ENCODE measurements at regions not wholly inside any gene's neighbourhood (a gene's known extent, or its start where the extent isn't known, plus 50 kb on each side); places are given as distances from the start of the nearest gene placed in this dataset.

- Histone ChIP-seq H4K91ac (replicated peaks; ENCODE audit: insufficient read length, low read length) (no peak overlapping the region), H3K4me1 (replicated peaks in 1 of 4; ENCODE audit: control insufficient read depth in 3 of 4, insufficient read depth in 4 of 4, low read length in 3 of 4) (peaks cover 0 to 5% (median 0%) of the 10 kb centered on the region in 4 experiments; a peak in 1 of 7 replicates), H2BK20ac (ENCODE audit: low read length) (no peak overlapping the region), H2BK5ac (ENCODE audit: low read depth, low read length) (no peak overlapping the region), H2BK120ac (replicated peaks; ENCODE audit: low read depth, low read length) (no peak overlapping the region), H3K56ac (replicated peaks; ENCODE audit: insufficient read length, low read depth, low read length) (no peak overlapping the region), H3K79me2 (ENCODE audit: control insufficient read depth in 1 of 2, insufficient read depth in 2 of 2, low read length in 2 of 2) (no peaks in the 10 kb centered on the region), H3K9ac (replicated peaks in 1 of 4; ENCODE audit: extremely low read depth in 1 of 4, low read depth in 3 of 4, low read length in 3 of 4) (no peak overlapping the region), H3K14ac (ENCODE audit: insufficient read length) (no peak overlapping the region), H3K4ac (replicated peaks; ENCODE audit: insufficient read length, low read depth, low read length) (no peak overlapping the region), H2AFZ (ENCODE audit: low read length) (no peak overlapping the region), H3K23me2 (ENCODE audit: low read depth, low read length) (no peaks in the 10 kb centered on the region), H3K4me2 (ENCODE audit: insufficient read depth in 1 of 2, low read depth in 2 of 2, low read length in 2 of 2) (no peak overlapping the region), H2BK15ac (ENCODE audit: low read length) (no peak overlapping the region), H4K5ac (ENCODE audit: insufficient read length, low read depth, low read length) (no peak overlapping the region), H3K79me1 (ENCODE audit: low read depth, low read length) (no peaks in the 10 kb centered on the region), H3K9me3 (ENCODE audit: insufficient read depth in 2 of 2, low read depth in 1 of 2, low read length in 1 of 2) (no peaks in the 10 kb centered on the region), H3K23ac (ENCODE audit: insufficient read length) (no peak overlapping the region), H4K8ac (ENCODE audit: extremely low read depth, insufficient read depth, low read length) (no peak overlapping the region), H3K27ac (ENCODE audit: low read depth, low read length) (no peak overlapping the region), H4K20me1 (replicated peaks in 1 of 2; ENCODE audit: control insufficient read depth in 1 of 2, insufficient read depth in 2 of 2, low read length in 2 of 2) (no peaks in the 10 kb centered on the region), H3K18ac (ENCODE audit: extremely low read depth, low read length) (no peak overlapping the region), H3K27me3 (replicated peaks in 1 of 4; ENCODE audit: control insufficient read depth in 3 of 4, extremely low read depth in 1 of 4, insufficient read depth in 3 of 4, low read length in 3 of 4) (no peaks in the 10 kb centered on the region), H2BK12ac (ENCODE audit: low read depth, low read length) (no peak overlapping the region), H2AK5ac (ENCODE audit: low read depth, low read length) (no peak overlapping the region), H3K36me3 (ENCODE audit: control insufficient read depth in 2 of 4, insufficient read depth in 4 of 4, low read length in 3 of 4) (no peaks in the 10 kb centered on the region), H3K4me3 (ENCODE audit: extremely low read depth in 1 of 4, insufficient read depth in 2 of 4, low read depth in 3 of 4, low read length in 4 of 4) (no peak overlapping the region)
- FAIRE-seq: no peak
- POLR2A ChIA-PET (ENCODE audit: partially characterized antibody): no interaction called here
- DNase-seq (ENCODE audit: low read depth in 1 of 2, low spot score in 2 of 2): no peak
- CTCF ChIA-PET (ENCODE audit: partially characterized antibody): interaction anchor here (1.4 kb wide), 1 partner anchor 37 kb away, joined by 3 read pairs; no protein-coding TSS in a partner anchor
- TF ChIP-seq SP4 (IDR thresholded peaks at IDR 0.05; ENCODE audit: low read length) (no peak), POLR2A (IDR thresholded peaks at IDR 0.05; ENCODE audit: control extremely low read depth in 1 of 2, low read depth in 2 of 2, low read length in 2 of 2) (no peak), TAF1 (IDR thresholded peaks at IDR 0.05; ENCODE audit: low read depth, low read length) (no peak), RNF2 (IDR thresholded peaks at IDR 0.05; ENCODE audit: borderline replicate concordance, low read depth, low read length, missing control alignments, poor library complexity, severe bottlenecking) (no peak)
Measured at GRCh38 chr10:107616031-107616430, 451.5 kb upstream of the SORCS1 start.
